ENCODE measurements at regions not wholly inside any gene's neighbourhood (a gene's known extent, or its start where the extent isn't known, plus 50 kb on each side); places are given as distances from the start of the nearest gene placed in this dataset.
"Not testable (repeated sequence)": the region's sequence is repeated elsewhere in the genome, so short reads cannot be mapped to it uniquely, and the experiment has no call there.

DNA sequence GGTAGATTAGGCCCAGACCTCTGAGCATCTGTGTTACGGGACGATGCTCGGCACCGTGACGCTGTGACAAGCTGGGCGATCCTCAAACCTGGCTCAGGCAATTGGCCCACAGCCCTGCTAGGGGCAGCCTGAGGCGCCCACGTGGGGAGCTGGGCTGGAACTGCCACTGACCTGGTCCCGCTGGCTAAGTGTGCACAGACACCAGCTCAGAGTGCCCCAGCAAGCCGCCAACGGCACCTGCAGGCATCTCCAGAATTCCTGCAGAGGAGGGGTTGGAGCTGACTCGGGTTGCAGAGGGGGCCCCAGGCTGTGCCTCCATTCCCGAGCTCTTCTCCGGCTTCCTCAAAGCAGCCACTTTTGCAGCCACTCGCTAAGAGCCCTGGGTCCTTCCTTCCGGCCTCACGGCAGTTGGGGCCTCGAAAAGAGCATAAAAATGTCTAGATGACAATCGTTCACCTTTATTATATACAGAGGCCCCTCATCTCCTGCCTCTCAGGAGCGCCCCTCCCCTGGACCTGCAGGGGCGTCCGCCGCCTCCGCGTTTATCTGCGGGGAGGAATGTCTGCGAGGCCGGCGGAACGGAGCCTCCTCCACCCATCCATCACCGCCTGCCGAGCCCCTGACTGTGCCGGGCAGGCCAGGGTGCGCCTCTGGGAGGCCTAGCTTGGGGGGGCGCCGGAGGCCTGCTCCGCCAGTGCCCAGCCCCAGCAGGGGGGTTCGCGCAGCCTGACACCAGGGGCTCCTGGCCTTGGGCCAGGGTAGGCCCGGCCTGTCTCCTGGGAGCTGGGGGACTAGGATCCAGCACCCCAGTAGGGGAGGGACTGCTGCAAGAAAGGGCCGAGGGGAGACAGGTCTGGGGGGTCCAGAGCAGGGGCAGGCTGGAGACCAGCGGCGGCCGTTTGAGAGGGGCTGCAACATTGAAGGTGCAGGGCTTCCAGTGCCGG, 144.9 kb downstream of the BARX1 start:
- DNase-seq = no peak

DNA sequence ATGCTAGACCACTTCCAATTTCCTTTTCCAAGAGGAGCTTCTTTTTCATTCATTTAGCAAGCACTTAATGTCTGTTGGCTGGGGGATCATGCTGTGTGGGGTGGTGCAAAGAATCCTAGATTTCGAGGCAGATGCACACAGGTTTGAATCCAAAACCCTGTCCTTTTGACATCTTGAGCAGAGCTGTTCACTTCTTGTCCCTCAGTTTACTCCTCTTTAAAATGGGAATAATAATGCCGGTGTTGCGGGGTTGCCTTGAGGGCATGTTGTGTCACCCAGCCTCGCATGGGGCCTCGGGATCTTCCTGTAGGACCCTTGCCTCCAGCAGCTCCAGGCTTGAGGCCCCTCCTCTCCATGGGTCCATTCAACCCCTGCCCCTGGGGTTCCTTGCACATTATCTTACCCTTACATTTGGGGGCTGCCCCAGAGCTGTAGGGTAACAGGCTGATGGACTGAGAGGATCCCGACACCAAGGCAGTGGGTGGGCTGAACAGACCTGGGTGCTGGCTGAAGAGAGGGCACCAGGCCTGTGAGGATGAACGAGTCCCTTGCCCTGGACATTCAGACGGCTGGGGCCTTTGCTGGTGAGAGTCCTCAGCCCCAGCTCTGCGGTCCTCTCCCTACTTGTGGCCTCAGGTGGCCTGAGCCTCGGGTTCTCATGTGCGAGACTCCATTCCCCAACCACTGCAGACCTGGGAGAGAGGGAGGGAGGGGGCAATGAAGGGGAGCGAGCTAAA, 145.8 kb downstream of the BARX1 start:
- no peak for DNase-seq

DNA sequence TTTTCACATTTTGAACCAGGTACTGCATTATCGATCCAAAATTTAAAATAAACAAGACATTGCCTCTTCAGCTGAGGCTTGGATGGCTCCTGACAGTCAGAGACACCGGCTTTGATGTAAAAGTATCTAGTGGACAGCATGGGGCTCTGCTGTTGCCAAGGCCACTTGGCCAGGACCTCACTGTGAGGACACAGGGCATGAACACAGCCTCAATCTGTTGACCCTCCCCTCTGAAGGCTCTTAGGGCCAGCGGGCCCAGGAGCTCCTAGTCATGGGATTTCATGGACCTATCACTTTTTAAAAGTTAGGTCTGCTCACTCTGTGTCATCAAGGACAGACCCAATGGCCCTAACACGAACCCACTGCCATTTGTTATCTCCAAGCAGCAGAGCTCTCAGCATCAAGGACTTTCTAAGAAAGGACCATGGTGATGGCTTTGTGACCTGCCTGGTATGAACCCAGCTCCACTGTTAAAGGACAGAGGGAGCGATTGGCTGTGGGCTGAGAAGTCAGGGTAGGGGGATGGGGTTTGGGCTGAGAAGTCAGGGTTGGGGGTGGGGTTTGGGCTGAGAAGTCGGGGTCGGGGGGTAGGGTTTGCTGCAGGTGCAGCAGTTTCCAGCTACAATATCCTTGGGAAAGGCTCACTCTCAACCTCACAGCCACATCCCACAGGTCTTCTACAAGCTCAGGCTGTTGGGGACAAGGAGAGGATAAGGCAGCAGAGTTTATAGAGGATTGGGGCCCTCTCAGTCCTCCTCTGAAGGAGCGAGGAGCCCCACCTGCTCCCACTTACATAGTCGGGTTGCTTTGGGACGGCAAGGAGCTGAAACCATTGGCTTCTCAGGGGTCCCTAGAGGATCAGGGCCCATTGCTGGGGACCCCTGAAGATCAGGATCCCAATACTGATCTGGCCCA, 146.8 kb downstream of the BARX1 start:
- no peak for DNase-seq

DNA sequence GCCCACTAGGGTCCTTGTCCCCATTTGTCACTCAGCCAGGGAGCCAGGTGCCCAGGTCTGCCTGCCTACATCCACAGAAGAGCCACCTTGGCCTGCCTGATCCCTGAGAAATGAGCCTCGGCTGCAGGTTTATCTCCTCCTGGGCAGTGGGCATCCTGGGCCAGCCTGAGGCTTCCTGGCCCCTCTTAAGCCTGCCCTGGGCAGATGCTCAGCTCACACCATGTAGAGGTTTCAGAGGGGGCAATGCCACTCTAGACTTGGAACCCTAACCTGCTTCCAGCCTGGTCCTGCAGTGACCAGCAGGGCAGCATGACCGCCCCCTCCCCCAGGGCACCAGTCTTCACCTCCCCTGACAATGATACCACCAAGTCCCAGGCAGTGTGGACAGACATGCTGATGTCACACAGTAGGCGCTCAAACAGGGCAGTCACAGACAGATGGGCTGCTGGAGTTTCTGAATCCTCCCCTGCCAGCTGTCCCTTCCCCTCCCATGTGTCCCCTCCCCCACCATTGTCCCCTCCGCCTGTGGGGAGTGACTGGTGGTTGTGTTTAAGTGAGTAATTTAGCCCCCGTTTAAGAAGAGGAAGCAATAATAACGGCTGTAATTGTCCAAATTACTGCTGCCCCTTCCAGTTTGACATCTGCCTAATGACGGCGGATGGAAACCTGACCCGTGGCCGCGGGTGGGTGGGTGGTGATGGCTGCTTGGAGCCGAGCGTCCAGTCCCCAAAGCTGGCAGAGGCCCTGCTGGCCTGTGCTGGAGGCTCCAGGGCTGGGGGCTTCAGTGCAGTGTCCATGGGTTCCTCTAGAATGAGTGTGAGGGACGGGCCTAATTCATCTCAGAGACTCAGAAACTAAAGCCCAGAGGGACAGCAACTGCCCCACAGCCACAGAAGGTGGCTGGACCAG, 147.7 kb downstream of the BARX1 start:
- no peak for DNase-seq

DNA sequence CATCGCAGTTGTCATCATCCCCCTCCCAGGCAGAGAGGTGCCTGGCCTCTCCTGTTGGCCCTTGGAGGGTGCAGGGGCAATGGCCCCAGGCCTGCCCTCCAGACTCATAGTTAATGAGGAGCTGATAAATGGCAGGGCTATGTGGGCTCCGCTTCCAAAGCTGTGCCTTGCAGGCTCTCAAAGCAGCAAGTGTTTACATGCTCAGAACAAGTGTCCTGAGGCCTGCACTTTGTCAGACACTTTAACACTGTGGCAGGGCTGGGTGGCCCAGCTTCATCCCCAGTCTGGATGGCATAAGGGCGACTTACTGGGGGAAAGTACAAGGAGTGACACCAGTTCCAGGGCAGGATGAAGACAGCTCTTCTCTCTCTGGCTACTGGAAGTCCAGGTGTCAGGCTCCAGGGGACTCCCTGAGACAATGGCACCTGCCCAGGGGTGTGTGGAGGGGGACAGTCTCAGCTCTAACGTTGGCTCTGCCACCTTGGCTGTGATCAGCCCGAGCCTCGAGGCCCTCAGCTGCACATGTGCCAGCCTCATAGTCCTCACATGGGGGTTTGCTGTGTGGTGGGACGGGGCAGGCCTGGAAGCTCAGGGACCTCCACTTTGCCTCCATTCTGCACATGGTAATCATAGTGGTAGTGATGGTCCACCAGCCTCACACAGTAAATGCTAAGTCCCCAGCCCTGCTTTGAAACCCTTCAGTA, 153.4 kb downstream of the BARX1 start:
- no peak for DNase-seq

DNA sequence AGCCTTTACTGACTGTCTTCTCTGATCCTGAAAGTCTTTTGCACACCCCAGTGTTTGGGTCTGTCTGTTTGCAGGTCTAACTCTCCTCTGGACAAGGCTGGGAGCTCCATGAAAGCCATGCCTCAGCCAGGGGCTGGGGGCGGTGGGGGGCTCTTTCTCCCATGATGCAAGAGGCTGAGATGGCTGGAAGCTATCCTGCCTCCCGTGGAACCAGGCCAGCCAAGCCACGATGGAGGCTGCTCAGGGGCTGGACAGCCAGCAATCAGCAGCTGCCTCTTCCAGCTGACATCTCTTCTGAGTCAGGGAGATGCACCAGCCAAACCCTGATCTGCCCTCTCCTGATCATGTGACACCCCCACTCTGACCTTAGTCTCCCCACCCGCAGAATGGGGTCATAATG, 154.0 kb downstream of the BARX1 start:
- no peak for DNase-seq

DNA sequence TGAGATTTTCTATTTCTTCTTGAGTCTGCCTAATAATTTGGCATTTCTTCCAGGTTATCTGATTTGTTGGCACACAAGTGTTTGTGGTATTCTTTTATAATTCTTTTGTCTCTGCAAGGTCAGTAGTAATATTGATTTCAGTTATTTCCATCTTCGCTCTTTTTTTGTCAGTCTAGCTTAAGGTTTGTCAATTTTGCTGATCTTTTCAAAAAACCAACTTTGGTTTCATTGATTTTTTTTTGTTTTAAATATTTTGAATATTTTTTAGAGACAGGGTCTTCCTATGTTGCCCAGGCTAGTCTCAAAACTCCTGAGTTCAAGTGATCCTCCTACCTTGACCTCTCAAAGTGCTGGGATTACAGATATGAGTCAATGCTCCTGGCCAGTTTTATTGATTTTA, 162.8 kb downstream of the BARX1 start:
- no peak for DNase-seq

DNA sequence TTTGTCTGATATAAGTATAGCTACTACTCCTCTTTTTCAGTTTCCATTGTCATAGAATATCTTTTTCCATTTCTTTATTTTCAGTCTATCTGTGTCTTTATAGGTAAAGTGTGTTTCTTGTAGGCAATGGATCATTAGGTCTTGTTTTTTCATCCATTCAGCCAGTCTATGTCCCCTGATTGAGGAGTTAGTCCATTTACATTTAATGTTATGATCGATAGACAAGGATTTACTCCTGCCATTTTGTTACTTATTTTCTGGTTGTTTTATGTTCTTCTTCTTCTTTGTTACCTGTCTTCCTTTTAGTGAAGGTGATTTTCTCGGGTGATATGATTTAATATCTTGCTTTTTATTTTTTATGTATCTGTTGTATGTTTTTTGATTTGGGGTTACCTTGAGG, 169.0 kb downstream of the BARX1 start:
- no peak for DNase-seq

DNA sequence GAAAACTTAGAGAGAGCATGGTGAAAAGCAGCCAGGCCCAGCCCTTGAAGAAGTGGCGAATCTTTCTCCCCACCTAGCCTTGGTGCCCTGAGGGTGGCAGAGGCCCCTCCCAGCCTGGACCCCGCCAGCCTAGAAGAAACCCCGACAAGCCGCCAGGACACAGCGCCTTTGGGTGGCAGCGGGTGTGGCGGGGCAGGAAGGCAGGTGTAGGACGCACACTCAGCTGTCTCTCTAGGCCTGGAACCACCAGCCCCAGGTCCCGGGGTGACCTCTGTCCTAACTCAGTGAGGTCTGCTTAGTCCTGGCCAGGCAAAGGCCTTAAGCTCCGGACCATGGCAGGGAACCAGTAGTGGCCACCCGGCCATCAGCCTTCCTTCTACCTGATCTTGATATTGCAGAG, 178.3 kb downstream of the BARX1 start:
- DNase-seq = no peak

DNA sequence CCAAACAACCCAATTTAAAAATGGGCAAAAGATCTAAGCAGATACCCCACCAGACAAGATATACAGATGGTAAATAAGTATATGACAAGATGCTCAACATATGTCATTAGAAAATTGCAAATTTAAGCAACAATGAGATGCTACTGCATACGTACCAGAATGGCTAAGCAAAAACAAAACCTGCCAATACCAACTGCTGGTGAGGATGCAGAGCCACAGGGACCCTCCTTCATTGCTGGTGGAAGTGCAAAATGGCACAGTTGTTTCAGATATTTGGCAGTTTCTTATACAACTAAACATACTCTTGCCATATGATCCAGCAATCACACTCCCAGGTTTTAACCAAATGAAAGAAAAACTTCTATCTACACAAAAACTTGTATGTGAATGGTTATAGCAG, 178.9 kb downstream of the BARX1 start:
- DNase-seq = no peak

DNA sequence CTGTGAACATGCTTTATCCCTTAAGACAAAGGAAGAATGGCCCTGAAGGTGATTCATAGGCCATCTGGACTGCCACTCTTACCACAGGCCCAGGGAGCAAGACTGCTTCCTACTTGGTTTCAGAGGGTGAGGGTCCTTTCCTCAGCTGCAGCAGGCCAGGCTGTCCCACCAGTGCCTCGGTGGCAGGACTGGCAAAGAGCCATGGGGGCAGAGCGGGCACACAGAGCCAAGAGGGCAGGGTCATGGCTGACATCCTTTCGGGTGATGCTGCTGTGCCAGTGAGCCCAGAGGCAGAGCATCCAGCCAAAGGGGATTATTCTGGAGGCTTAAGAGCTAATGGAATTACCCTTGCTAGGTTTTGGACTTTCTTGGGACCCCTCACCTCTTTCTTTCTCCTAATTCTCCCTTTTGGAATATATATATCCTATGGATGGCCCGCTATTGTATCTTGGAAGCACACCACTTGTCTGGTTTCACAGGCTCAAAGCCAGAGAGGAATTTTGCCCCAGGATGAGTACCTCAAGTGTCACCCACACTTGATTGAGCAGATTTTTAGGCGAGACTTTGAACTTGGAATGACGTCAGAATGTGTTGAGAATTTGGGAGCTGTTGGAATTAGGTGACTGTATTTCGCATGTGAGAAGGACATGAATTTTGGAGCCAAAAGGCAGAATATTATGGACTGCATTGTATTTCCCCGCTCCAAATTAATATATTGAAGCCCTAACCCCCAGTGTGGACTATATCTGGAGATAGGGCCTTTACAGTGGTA, 180.6 kb downstream of the BARX1 start:
- DNase-seq = no peak

DNA sequence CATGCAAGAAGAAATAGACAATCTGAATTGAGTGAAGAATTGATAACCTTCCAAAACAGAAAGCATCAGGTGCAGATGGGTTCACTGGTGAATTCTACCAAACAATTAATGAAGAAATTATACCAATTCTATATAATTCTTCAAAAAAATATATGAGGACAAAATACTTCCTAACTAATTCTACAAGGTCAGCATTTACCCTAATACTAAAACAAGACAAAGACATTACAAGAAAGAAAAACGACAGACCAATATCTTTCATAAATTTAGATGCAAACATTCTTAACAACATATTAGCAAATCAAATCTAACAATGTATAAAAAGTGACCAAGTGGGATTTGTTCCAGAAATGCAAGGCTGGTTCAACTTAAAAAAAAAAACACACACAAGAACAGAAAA, 183.9 kb downstream of the BARX1 start:
- DNase-seq = no peak

DNA sequence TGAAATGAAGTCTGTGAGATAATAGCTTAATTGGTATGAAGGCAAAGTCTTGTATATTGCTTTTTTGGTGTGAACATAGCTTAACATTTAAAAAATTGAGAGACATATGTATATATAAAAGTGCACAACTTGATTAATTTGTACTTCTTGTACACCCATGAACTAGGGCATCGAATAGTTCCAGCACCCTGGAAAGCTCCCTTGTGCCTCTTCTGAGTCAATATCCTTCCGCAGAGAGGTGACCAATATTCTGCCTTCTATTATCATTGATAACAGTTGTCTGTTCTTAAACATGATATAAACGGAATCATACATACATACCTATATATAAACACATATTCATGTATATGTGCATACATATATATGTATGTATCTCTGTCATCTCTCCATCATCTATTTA, 185.4 kb downstream of the PHF2 start:
- no peak for DNase-seq

DNA sequence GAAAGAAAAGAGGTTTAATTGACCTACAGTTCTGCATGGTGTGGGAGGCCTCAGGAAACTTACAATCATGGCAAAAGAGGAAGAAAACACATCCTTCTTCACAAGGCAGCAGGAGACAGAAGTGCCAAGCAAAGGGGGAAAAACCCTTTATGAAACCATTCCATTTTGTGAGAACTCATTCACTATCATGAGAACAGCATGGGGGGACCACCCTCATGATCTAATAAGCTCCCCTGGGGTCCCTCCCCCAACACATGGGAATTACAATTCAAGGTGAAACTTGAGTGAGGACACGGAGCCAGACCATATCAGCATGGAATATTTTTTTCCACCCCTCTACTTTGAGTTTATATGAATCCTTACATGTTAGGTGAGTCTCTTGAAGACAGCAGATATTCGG, 173.7 kb downstream of the PHF2 start:
- no peak for DNase-seq

DNA sequence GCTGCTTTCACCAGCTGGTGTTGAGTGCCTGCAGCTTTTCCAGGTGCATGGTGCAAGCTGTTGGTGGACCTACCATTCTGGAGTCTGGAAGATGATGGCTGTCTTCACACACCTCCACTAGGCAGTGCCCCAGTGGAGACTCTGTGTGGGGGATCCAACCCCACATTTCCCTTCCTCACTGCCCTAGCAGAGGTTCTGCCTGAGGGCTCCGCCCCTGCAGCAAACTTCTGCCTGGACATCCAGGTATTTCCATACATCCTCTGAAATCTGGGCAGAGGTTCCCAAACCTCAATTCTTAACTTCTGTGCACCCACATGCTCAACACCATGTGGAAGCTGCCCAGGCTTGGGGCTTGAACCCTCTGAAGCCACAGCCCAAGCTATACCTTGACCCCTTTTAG, 172.4 kb downstream of the PHF2 start:
- not testable (repeated sequence) for DNase-seq

DNA sequence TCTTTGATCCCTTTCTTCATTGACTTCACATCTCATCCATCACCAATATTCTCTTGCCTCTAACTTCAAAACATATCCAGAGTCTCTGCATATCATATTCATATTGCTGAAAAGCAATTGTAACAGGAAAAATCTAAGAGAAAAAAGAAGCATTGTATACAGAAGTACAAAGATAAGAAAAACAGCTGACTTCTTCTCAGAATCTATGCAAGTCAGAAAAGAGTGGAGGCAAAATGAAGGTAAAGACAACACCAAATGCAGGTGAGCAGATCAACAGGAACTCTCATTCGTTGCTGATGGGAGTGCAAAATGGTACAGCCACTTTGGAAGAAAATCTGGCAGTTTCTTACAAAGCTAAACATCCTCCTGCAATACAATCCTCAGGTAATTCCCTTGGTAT, 155.6 kb downstream of the PHF2 start:
- no peak for DNase-seq

DNA sequence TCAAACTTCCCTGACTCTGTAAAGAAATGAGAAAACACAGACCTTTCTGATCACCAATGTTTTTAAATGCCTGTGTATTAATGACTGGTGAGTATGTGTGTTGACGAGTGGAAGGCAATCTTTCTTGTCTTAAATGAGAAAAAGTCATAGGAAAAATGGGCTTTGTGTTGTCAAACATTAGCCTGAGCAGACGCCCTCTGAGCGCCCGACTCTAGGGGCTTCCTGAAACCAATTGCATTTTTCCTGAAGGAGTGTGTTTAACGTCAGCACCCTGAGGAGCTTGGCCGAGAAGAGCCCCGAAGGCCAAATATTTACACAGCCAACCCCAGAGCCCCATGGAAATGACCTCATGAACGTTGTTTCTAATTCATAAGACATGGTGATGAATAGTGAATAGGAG, 154.3 kb downstream of the PHF2 start:
- no peak for DNase-seq

DNA sequence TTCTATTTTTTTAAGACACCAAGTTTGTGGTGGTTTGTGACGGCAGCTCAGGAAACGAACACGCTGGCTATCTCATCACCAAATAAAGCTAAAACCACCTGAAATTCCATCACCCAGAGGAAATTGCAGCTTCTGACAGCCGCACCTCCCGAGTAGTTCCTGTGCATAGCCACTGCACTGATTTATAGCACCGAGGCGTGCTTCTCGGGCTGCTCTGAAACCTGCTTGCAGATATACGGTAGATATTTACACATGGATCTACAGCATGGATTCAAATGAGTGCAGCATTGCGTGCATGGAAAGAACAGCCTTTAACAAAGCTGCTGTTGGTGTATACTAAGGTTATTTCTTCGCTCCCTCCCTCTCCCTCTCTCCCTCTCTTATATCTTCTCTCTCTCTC, 153.8 kb downstream of the PHF2 start:
- DNase-seq = no peak
